HG03095 (cell line): ENCODE measurements at regions not wholly inside any gene's neighbourhood (a gene's known extent, or its start where the extent isn't known, plus 50 kb on each side); places are given as distances from the start of the nearest gene placed in this dataset.

Experiments
- ATAC-seq: cut with Tn5 transposase; IDR thresholded peaks from one replicate; pipeline ENCODE4 v1.9.1; 2021; ENCODE audit warnings: moderate library complexity; ENCODE audit not compliant: unreplicated experiment

DNA sequence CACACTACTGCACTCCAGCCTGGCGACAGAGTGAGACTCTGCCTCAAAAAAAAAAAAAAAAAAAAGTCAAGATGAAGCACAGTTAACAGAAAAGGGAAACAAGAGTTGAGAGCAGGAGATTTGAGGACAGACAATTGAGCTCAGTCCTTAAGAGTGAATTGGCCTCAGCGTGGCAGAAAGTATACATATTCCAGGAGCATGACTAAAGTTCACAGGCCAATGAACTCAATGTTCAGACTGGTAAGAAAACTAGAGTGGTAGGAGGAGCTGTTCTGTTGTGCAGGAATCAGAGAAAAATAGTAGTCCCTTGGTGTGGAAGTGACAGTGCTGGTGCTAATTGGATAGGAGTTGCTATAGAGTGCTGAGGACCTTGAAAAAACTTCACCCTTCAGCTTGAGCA is 60.0 kb downstream of the NRN1 start:
- no peak for ATAC-seq

DNA sequence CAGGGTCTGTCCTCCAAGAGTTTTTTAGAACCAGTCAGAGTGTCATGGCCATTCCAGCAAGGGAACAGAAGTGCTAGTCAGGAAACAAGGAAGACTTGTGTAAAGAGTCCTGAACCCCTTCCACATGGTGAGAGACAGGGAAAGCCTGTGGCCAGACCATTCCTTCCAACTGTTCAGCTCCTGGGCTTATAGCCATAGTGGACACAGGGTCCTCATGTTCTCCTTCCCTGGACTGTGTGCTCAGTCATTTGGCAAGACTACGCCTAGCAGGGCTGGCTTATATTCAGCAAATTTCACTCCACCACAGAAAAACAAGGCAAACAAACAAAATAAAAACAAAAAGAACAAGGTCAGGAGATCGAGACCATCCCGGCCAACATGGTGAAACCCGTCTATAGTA is 60.5 kb downstream of the NRN1 start:
- no peak for ATAC-seq

DNA sequence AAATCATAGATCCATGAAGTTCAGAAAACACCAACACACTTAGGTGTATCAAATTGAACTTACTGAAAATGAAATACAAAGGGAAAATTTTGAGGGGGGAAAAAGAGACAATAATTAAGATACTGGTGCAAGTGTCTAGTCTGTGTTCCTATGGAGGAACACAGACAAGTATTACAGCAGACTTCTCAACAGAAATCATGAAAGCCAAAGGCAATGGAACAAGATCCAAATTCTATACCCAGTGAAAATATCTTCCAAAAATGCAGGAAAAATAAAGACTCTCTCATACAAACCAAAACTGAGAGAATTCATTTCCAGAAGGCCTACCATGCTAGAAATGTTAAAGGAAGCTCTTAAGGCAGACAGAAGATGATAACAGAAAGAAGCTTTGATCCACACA is 63.1 kb downstream of the NRN1 start:
- no peak for ATAC-seq

DNA sequence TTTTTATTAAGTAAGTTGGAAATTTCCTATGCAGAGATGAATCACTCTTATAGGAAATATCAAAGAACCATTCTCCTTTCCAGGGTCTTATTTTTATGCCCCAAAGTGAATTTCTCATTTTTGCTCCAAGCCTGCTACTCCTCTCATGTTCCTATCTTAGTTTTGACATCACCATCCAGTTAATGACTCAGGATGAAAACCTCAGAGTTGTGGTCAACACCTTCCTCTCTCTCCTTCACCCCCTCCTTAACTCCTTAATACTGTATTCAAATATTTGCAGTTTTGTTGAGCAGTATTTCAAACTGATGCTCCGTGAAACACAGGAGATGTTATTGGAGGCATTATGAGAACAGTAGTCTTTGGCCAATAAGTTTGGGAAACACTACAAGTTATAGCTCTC is 64.1 kb downstream of the NRN1 start:
- no peak for ATAC-seq

DNA sequence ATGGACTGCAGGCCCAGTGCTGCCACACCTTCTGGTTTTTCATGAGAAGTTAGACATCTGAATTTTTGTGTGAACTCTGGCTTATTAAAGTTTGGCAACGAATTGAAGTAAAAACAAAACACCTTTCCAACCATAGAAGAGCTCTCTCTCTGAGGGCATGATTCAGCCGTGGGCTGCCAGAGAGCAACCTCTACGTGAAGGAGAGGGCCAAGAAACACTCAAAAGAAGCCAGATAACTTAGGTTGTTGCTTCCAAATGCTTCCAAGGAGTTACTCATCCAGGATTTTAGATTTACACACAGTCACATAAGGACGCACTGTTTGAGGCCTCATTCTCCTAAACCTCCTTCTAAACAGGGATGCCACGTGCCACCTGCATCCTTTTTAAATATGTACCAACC is 65.5 kb downstream of the NRN1 start:
- ATAC-seq, result no peak

DNA sequence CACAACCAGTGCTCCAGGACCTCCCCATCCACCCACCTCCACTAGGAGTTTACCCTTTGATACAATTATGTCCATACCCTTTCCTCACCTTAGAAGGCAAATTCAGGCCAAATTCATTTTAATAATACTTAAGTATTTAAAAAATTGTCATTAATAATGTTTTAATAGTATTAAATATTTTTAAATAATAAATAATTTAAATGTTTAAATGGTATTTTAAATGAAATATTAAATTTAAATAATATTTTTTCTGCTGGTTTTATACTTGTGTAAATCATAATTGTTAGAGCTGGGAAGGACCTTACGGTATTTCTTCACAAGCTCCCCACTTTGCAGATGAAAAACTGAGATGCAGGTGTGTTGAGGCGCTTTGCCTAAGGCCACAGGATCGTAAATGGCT is 67.8 kb downstream of the NRN1 start:
- no peak for ATAC-seq

DNA sequence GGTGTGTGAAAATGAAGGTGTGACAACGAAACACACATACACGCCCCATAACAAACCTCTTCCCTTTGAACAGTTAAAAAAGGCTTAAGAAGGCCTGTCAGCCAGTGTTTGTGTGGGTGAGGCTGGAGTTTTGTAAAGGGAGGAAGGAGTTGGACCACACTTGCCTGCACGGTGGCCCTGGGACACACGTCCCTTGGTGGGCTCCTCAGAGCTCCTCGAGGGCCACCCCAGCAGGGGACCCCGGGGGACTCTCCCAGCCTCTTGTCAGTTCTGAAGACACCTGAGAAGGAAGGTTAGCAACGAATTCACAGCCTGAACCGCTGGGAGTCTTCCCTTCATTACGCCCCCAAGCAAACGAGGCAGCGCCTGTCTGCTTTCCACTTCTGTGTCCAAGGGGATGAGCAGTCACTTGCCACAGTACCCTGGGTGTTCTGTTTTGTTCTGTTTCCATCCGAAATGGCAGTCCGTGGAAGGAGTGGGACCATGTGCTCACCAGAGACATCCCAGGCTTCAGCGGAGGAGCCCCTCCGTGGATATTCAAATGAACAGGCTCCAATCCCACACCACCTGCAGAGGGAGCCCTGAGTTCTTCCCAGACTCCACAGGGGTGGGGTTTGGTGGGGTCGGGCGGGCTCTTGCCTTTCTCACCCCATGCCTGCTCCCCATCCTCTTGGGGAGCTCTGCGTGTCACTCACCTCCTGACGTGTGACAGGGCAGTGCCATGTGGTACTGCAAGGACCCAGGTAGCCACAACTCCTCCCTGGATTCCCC is 68.6 kb downstream of the NRN1 start:
- ATAC-seq, result no peak

DNA sequence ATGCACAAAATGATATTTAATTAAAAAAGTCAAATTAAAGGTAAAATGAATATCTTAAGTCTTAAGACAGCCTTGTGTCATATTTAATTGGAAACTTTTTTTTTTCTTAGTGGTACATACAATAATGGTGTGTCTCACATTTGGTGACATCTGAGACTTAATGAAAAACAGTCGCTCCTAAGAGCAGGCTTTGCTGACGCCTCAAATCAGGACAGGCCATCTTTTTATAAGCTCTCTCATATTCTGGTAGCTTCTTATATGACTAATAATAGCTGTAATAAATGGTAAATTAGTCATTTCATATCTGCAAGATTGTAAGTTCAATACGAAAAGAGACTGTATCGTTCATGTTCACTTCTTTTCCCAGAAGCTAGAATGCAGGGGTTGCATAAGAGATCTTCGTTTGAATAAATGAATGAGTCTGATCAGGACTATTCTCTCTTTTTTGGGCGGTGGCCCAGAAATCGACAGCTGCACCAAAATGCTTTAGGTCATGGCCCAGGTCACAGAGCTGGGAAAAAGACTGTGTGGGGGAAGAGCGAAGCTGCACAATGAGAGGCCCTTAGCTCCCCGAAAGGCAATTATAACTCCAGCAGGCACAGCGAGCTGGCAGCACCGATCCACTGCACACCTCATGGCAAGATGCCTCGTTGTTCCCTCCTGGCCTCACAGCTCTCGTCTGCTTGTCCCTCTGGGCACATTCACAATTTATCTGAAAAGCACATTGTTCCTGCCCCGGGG is 69.4 kb downstream of the NRN1 start:
- ATAC-seq, result no peak

DNA sequence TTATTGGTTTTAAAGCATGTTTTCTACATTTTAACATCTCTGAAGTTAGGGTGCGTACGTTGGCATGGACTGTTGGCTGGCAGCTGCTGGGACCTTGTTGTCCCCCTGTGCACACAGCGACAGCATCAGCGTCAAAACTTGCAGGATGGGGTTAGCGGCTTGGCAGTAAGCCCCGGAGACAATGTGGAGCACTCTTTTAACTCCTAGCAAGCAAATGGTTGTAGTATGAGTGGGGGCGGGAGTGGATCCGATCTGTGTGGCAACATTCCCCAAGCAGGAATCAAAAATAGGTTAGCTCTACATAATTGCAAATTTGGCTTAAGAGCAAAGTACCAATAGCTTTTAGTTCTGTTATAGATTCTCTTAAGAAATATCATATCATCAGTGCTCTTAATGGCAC is 70.1 kb downstream of the NRN1 start:
- no peak for ATAC-seq

DNA sequence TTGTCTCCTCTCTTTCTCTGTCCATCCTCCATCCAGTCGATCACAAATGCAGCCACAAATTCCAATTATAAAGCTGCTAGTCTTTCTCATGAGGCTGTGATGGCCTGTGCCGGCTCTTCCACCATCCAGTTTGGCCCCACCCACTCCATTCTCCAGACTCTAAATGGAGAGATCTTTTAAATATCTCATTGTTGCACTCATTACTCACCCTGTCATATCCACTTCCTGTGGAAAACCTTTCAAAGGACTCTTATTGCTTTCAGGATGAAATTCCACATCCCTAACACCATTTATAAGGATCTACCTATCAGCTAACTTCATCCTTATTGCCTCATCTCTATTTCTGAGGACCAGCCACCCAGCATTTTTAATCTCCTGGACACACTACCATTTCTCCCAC is 70.6 kb downstream of the NRN1 start:
- ATAC-seq, result no peak

DNA sequence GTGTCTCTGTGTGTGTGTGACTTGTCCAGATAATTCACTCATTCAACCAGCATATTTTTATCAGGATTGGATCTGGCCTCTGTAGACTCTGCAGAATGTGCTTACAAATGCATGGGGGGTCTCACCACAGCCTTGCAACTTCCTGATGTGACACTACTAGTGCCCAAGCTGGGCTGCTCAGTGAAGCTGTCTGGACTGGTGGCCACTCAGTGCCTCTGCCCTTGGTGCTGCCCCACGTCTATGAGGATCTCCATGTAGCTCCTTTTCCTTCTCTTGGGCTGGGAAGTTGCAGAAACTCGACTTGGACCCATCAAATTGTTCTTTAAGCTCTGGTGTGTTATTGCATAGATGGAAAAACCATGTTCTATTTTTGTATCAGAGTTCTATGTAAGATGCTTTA is 75.8 kb downstream of the NRN1 start:
- no peak for ATAC-seq

DNA sequence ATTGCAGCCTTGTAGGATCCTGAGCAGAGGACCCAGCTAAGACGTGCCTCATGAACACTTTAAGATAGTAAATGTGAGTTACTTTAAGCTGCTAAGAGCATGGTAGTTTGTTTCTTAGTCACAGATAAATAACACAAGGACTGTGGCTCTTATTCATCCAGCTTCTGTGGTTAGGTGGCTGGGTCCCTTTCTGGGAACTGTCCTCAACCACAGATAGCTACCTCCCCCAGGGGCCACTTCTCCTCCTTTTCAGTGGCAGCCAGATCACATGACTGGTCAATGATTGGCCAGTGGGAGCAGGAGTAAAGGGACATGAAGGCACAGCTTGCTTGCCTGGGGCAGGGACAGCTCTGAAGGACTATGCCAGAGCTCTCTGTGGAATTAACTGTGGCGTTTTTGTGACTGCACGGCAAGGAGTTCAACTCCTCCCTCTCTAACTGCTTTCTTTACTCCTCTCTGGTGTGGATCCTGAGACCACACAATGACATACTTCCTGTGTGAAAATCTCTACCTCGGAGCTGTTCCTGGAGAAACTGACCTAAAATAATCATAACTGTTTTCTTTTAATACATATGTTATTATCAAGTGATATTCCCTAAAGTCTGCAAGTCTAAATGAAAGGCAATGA is 76.5 kb downstream of the NRN1 start:
- ATAC-seq, result no peak

DNA sequence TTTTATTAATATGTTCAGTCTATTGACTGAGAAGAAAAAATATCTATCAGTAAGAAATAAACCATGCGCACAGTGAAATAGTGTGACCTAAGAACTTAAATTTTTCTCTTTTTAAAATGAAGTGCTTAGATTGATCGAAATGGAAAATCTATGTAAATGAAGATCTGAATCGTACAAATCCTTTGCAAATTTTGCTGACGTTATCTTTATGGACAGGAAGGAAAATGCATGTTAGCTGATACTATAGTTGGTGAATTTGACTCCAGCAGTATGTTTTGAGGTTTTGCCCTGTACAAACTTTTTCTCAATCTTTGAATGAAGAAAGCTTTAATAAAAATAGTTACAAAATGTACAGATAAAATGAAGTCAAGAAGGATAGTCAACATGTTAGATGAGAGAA is 82.9 kb downstream of the NRN1 start:
- no peak for ATAC-seq

DNA sequence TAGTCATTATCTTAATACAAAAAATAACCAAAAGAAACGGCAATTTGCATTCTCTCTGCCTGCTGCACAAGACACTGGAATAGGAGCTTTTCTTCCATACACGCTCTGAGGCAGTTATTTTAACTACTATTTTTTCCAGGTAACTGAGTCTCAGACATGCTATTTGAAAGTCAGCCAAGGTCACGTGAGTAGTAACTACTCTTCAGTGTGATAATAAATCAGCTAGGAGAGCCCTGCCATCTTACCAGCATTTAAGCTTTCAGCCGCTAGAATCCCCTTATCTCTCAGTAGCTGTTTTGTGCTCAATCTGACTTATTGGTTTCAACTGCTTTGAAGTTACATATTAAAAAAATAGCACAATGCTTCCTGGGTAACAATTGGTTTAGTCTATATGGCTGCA is 84.5 kb downstream of the NRN1 start:
- ATAC-seq, result no peak

DNA sequence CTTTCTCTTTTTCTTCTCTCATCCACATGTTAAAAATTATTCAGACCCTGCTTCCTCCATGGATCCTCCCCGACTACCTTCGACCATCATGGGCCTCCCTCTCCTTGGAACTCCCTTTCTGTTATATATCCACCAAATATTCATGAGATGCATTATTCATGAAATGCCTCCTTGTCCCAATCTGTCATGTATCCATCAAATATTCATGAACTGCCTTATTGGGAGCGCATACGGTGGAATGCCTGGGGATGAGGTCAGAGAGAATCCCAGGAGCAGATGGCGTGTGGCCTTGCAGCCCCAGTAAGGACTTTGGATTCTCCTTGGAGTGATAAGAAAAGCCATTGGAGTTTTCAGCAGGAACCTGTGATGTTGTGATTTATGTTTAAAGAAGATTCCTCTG is 97.0 kb downstream of the NRN1 start:
- no peak for ATAC-seq

DNA sequence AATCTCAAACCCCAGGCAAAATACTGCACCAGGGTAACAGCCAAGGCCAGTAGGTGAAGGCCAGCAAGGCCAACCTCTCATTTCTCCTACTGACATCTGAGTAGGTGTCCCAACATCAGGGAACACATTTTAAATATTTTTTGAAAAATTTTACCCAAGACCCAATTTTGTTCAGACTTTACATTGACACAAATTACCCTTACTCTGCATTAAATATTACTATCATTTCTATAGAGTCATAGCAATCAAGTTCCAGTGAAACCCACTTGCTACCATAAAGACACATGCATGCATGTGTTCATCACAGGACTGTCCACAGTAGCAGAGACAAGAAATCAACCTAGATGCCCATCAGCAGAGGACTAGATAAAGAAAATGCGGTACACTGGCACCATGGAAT is 99.9 kb downstream of the NRN1 start:
- no peak for ATAC-seq

DNA sequence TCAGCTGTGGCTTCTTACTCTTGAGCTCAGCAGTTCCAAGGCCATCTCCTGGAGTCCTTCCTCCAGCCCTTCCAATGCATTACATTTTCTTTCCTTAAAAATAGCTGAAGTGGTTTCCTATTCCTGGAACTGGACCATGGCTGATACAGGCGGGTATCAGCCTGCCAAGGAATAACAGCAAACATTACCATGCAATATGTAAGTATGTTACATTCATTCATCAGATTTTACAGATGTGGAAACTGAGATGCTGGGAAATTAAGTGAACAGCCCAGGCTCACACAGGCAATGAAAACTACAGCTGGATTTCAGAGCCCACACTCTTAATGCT is 100.4 kb downstream of the NRN1 start:
- ATAC-seq, result no peak

DNA sequence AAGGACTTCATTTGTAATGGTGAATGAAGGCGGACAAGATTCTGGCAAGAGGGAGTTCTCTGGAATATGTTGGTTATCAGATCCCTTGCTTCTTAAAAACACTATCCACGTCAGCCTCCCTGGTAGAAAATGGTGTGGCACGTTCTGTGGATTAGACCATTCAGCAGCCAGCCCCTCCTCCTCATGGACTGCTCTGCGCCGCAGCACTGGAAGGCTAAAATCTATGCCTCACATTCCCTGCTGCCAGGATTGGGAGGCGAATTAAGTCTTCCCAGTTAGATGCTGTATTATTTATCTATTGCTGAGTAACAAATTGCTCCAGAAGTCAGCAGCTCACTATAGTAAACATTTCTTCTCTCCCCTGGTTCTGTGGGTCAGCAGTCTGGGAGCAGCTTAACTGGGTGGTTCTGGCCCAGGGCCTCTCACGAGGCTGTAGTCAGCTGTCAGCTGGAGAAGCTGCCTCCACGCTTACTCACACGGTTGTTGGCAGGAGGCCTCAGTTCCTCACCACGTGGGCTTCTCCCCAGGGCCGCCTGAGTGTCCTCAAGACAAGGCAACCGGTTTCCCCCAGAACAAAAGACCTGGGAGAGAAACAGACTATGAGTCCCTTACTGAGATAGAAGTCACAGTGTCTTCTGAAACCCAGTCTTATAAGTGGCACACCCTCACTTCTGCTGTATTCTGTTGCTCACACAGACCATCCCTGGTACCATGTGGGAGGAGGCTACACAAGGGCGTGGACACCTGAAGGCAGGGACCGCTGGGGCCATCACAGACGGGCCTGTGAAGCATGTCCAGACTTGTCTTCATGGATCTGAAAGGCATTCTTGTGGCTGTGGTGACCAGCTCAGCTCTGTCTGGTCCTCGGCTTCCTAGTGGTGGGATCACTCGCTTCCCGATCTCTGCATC is 101.0 kb downstream of the NRN1 start:
- no peak for ATAC-seq

DNA sequence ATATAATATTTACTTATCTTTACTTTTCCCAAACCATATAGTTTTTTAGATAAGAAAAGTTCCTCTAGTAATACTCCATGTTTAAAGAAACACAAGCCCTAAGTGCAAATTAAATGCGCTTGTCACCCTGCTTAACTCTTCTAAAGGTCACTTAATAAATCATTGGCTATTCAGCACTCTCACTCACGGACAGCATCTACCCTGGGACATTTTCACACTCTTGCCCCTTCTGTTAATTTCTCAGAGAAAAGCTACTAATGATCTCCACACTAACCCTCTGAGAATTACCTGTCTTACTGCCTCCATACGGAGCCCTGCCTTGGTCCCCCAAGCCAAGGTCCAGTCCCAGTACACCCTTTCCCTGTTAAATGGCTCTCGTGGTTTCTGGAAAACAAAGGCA is 102.2 kb downstream of the NRN1 start:
- ATAC-seq, result no peak

DNA sequence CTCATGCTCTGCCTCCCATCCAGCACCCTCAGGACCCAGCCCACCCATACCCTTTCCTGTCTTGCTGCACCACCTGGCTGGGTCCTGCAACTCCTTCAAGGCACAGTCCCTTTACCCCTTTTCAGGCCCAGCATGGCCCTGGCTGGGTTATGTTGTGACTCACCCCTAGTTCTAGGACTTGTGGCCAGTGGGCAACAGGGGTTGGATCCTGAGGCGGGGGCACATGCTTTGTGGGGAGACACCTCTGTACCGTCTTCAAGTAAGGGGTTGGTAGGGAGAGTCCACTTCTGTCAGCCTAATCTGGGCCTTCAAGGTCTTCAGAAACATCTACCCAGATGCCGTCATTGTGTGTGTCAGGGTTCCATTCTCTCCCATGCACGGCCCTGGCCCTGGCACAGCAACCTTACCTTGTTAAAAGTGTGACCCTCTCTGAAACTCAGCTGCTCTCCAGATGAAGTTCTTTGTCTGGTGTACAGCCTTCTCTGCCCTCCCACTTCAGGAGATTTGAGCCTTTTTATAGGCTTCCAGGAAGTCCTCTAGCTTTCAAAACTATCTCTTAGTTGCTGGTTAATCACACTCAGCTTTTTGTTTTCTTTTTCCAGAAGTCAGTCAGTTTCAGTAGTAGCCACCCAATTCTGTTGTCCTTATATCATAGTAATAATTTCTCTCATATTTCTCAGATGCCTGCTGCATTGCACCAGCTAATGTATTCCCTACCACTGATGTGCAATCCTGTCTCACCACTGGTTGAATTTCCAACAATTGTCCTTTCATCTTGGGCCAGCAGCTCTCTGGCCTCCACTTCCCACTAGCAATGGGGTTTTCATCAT is 107.3 kb downstream of the NRN1 start:
- ATAC-seq, result no peak

DNA sequence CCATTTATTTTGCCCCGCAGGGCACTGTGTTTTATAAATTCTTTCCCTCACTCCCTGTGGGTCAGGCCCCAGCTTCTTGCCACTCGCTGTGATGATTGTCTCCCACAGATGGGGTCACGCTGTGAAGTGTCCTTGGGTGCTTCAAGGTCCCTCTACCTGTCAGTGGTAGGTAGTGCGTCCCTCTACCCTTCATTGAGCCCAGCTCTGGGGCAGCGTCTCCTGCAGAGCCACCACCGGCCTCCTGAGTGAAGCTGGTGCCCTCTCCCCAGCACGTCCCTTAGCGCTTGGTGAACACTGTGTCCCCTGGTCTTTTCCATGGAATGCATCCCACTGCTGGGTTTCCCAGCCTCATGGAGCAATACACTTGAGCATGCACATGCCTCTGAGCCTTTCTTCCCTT is 108.2 kb downstream of the NRN1 start:
- no peak for ATAC-seq
